HG03025 (cell line): ENCODE measurements at regions not wholly inside any gene's neighbourhood (a gene's known extent, or its start where the extent isn't known, plus 50 kb on each side); places are given as distances from the start of the nearest gene placed in this dataset.

Experiments
- ATAC-seq: cut with Tn5 transposase; IDR thresholded peaks from one replicate; pipeline ENCODE4 v1.9.1; 2021; ENCODE audit warnings: mild to moderate bottlenecking, moderate library complexity; ENCODE audit not compliant: unreplicated experiment, low FRiP score

- no peak for ATAC-seq
Observed at GRCh38 chr11:131043251-131043650, 127.0 kb upstream of the SNX19 start.

GRCh38 chr11:131044851-131045250, 128.6 kb upstream of the SNX19 start:
- no peak for ATAC-seq

- ATAC-seq: no peak
Observed at GRCh38 chr11:131052367-131052766, 136.1 kb upstream of the SNX19 start.

GRCh38 chr11:131056036-131056435, 139.8 kb upstream of the SNX19 start:
- ATAC-seq: no peak

- ATAC-seq: no peak
Observed at GRCh38 chr11:131063638-131064037, 147.4 kb upstream of the SNX19 start.

GRCh38 chr11:131064373-131064991, 148.2 kb upstream of the SNX19 start:
- no peak for ATAC-seq

- ATAC-seq: no peak
Observed at GRCh38 chr11:131065435-131066413, 149.4 kb upstream of the SNX19 start.

- no peak for ATAC-seq
Observed at GRCh38 chr11:131066551-131066950, 150.3 kb upstream of the SNX19 start.

GRCh38 chr11:131070365-131070764, 154.1 kb upstream of the SNX19 start:
- ATAC-seq: no peak

GRCh38 chr11:131073167-131073566, 156.9 kb upstream of the SNX19 start:
- ATAC-seq: no peak

- ATAC-seq: no peak
Observed at GRCh38 chr11:131074573-131074972, 158.3 kb upstream of the SNX19 start.

GRCh38 chr11:131077340-131077739, 161.1 kb upstream of the SNX19 start:
- ATAC-seq: no peak

GRCh38 chr11:131079036-131079435, 162.8 kb upstream of the SNX19 start:
- no peak for ATAC-seq

- ATAC-seq: no peak
Observed at GRCh38 chr11:131089727-131090245, 173.5 kb upstream of the SNX19 start.

GRCh38 chr11:131092469-131092868, 176.2 kb upstream of the SNX19 start:
- ATAC-seq: no peak

- ATAC-seq: no peak
Observed at GRCh38 chr11:131094827-131095226, 178.5 kb upstream of the SNX19 start.

- no peak for ATAC-seq
Observed at GRCh38 chr11:131095511-131096185, 179.4 kb upstream of the SNX19 start.

- no peak for ATAC-seq
Observed at GRCh38 chr11:131099013-131099412, 182.7 kb upstream of the SNX19 start.

- no peak for ATAC-seq
Observed at GRCh38 chr11:131099746-131100145, 183.5 kb upstream of the SNX19 start.

- ATAC-seq: no peak
Observed at GRCh38 chr11:131108760-131109159, 192.5 kb upstream of the SNX19 start.

GRCh38 chr11:131109257-131109656, 193.0 kb upstream of the SNX19 start:
- no peak for ATAC-seq
